Aorta (tissue), 5 donors: ENCODE measurements at regions not wholly inside any gene's neighbourhood (a gene's known extent, or its start where the extent isn't known, plus 50 kb on each side); places are given as distances from the start of the nearest gene placed in this dataset.
"Not testable (repeated sequence)": the region's sequence is repeated elsewhere in the genome, so short reads cannot be mapped to it uniquely, and the experiment has no call there.

Experiments used
- ATAC-seq: fragments of 200-7000 bp; cut with Tn5 transposase; one replicate; pipeline ENCODE4 v1.9.1; 2022; ENCODE audit warnings: moderate library complexity; ENCODE audit not compliant: low FRiP score
- DNase-seq, 2 donors: peaks; one replicate each; pipeline ENCODE4 v3.0.0-alpha.2; 2020
- H3K27ac ChIP-seq, 2 donors: one replicate each; pipeline ENCODE4 v1.5.1; 2013; ENCODE audit warnings: low read length in 2 of 2, mild to moderate bottlenecking in 2 of 2, moderate library complexity in 2 of 2, control low read depth in 1 of 2, inconsistent platforms in 1 of 2, low read depth in 1 of 2
- H3K27me3 ChIP-seq, 2 donors: one replicate each; pipeline ENCODE4 v1.6.1; 2013; ENCODE audit warnings: control low read depth in 1 of 2, low read length in 1 of 2, mild to moderate bottlenecking in 1 of 2, moderate library complexity in 1 of 2; ENCODE audit not compliant: insufficient read depth in 2 of 2, control insufficient read depth in 1 of 2
- H3K36me3 ChIP-seq, 2 donors: one replicate each; pipeline ENCODE4 v1.6.1; 2013; ENCODE audit warnings: control low read depth in 1 of 2, low read length in 1 of 2, mild to moderate bottlenecking in 1 of 2; ENCODE audit not compliant: insufficient read depth in 2 of 2, control insufficient read depth in 1 of 2
- H3K4me1 ChIP-seq, 2 donors: one replicate each; pipeline ENCODE4 v1.6.1; 2013; ENCODE audit warnings: low read length in 2 of 2, control low read depth in 1 of 2, mild to moderate bottlenecking in 1 of 2, moderate library complexity in 1 of 2; ENCODE audit not compliant: insufficient read depth in 2 of 2, control insufficient read depth in 1 of 2
- H3K4me3 ChIP-seq, 2 donors: one replicate each; pipeline ENCODE4 v1.5.1; 2013; ENCODE audit warnings: low read length in 2 of 2, control low read depth in 1 of 2, mild to moderate bottlenecking in 1 of 2
- H3K9me3 ChIP-seq: one replicate; pipeline ENCODE4 v1.6.1; 2013; ENCODE audit warnings: mild to moderate bottlenecking, low read length; ENCODE audit not compliant: control insufficient read depth
- WGBS, 2 donors: extraction: QIAGEN DNeasy Blood & Tissue Kit; methylation state at CpG; one replicate each; pipeline ENCODE4 v1.1.7; 2013; 5-methylcytosine and 5-hydroxymethylcytosine counted together
- intact Hi-C, 2 donors: fragments of 100-400 bp; cut with DNase I; formaldehyde crosslinking; loops; one replicate each; pipeline versions ENCODE4 v1.14.2 to v1.15.0; 2022
- donor health status: healthy with polysubstance abuse.
- donor health status: Bipolar disorder and iron deficiency.
- donor health status: DM: no; HTN: no; CAD: no.
- donor health status: DM: no; HTN: no; CAD: no.
- donor health status: DM: yes; HTN: yes; CAD: no.

GRCh38 chr5:85604378-85604777, 1013.4 kb upstream of the COX7C start:
- intact Hi-C loops: no loop called here
- ATAC-seq: no peak

DNA sequence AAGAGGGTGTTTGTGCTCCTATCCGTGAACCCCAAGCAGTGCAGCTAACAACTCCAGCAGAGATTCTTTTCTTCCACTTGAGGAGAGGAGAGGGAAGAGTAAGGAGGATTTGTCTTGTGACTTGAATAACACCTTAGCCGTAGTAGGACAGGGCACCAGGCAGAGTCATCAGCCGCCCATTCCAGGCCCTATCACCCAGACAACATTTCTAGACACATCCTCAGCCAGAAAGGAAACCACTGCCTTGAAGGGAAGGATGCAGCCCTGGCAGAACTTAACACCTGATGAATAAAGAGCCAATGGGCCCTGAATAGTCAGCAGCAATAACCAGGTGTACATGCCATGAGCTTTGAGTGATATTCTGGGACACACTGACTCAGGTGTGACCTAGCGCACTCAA, 1013.0 kb upstream of the COX7C start:
- intact Hi-C loops: no loop called here
- Histone ChIP-seq H3K4me3 (no peak overlapping the region), H3K9me3 (peaks cover 2% of the 10 kb centered on the region), H3K4me1 (no peaks in the 10 kb centered on the region), H3K27me3 (no peaks in the 10 kb centered on the region), H3K36me3 (no peaks in the 10 kb centered on the region), H3K27ac (no peak overlapping the region)
- no peak for DNase-seq
- WGBS, 2 donors: 87 to 88% methylated on average over 4 of the region's 4 CpGs
- ATAC-seq: no peak

More at GRCh38 chr5:85604378-85604777, 1013.4 kb upstream of the COX7C start:
- no peak overlapping the region for H3K4me3 ChIP-seq
- DNase-seq: no peak
- WGBS, 2 donors: 19 to 38% methylated on average over 1 of the region's 1 CpG
- no peaks in the 10 kb centered on the region for H3K4me1 ChIP-seq
- no peak overlapping the region for H3K27ac ChIP-seq
- H3K36me3 ChIP-seq: no peaks in the 10 kb centered on the region
- H3K27me3 ChIP-seq: no peaks in the 10 kb centered on the region
- H3K9me3 ChIP-seq: peaks cover 2% of the 10 kb centered on the region

DNA sequence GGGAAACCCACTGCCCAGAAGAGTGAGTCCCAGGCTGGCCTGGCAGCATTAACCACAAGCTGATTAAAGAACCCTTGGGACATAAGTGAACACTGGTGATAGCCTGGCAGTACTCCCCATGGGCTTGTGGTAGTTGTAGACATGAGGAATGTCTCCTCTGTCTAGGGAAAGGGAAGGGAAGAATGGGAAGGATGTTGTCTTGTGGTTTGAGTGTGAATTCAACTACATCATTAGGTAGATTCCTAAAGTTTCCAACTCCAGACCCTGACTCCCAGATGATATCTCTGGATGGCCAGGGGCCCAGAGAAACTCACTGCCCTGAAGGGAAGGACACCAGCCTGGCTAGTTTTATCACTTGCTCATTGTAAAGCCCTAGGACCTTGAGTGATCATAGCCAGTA, 1012.4 kb upstream of the COX7C start:
- ATAC-seq: no peak
- intact Hi-C loops: no loop called here

GRCh38 chr5:85614489-85614888, 1003.3 kb upstream of the COX7C start:
- intact Hi-C loops: no loop called here
- Histone ChIP-seq H3K9me3 (no peaks in the 10 kb centered on the region), H3K36me3 (no peaks in the 10 kb centered on the region), H3K27ac (no peak overlapping the region), H3K4me1 (no peaks in the 10 kb centered on the region), H3K27me3 (no peaks in the 10 kb centered on the region), H3K4me3 (no peak overlapping the region)
- DNase-seq (no peak), ATAC-seq (no peak)
- 73 to 81% methylated on average over 3 of the region's 3 CpGs for WGBS, 2 donors

More for the DNA sequence above, 1012.4 kb upstream of the COX7C start:
- Histone ChIP-seq H3K27me3 (no peaks in the 10 kb centered on the region), H3K4me3 (no peak overlapping the region), H3K36me3 (no peaks in the 10 kb centered on the region), H3K4me1 (no peaks in the 10 kb centered on the region), H3K27ac (no peak overlapping the region), H3K9me3 (peaks cover 2% of the 10 kb centered on the region)
- DNase-seq: no peak

GRCh38 chr5:85621668-85622067, 996.1 kb upstream of the COX7C start:
- DNase-seq: no peak
- Histone ChIP-seq H3K27ac (no peak overlapping the region), H3K36me3 (no peaks in the 10 kb centered on the region), H3K4me1 (no peaks in the 10 kb centered on the region), H3K4me3 (no peak overlapping the region), H3K27me3 (no peaks in the 10 kb centered on the region), H3K9me3 (no peaks in the 10 kb centered on the region)
- WGBS, 2 donors: 92 to 94% methylated on average over 2 of the region's 2 CpGs
- intact Hi-C loops: no loop called here
- ATAC-seq: no peak

- no peaks in the 10 kb centered on the region for H3K9me3 ChIP-seq
- intact Hi-C loops: no loop called here
- ATAC-seq: no peak
- DNase-seq: no peak
- H3K4me3 ChIP-seq: no peak overlapping the region
- H3K27ac ChIP-seq: no peak overlapping the region
- H3K36me3 ChIP-seq: no peaks in the 10 kb centered on the region
- no peaks in the 10 kb centered on the region for H3K4me1 ChIP-seq
- H3K27me3 ChIP-seq: no peaks in the 10 kb centered on the region
Observed at GRCh38 chr5:85628153-85628552, 989.6 kb upstream of the COX7C start.

DNA sequence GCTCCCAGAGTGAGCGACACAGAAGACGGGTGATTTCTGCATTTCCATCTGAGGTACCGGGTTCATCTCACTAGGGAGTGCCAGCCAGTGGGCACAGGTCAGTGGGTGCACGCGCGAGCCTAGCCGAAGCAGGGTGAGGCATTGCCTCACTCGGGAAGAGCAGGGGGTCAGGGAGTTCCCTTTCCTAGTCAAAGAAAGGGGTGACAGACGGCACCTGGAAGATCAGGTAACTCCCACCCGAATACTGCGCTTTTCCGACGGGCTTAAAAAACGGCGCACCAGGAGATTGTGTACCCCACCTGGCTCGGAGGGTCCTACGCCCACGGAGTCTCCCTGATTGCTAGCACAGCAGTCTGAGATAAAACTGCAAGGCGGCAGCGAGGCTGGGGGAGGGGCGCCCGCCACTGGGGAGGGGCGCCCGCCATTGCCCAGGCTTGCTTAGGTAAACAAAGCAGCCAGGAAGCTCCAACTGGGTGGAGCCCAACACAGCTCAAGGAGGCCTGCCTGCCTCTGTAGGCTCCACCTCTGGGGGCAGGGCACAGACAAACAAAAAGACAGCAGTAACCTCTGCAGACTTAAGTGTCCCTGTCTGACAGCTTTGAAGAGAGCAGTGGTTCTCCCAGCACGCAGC, 979.1 kb upstream of the COX7C start:
- H3K9me3 ChIP-seq, H3K4me3 ChIP-seq, DNase-seq, H3K27ac ChIP-seq, H3K36me3 ChIP-seq, H3K27me3 ChIP-seq, ATAC-seq, intact Hi-C loops, H3K4me1 ChIP-seq: not testable (repeated sequence)
- WGBS, 2 donors: 87 to 89% methylated on average over 18 to 20 of the region's 25 CpGs

GRCh38 chr5:85646036-85646435, 971.7 kb upstream of the COX7C start:
- no peaks in the 10 kb centered on the region for H3K36me3 ChIP-seq
- whole genome bisulfite sequencing, 2 donors: 77 to 85% methylated on average over 7 of the region's 7 CpGs
- no peaks in the 10 kb centered on the region for H3K4me1 ChIP-seq
- DNase-seq (no peak), ATAC-seq (no peak)
- no peak overlapping the region for H3K4me3 ChIP-seq
- no peak overlapping the region for H3K27ac ChIP-seq
- H3K27me3 ChIP-seq: no peaks in the 10 kb centered on the region
- intact Hi-C loops: no loop called here
- no peaks in the 10 kb centered on the region for H3K9me3 ChIP-seq

GRCh38 chr5:85646641-85647040, 971.1 kb upstream of the COX7C start:
- no peaks in the 10 kb centered on the region for H3K9me3 ChIP-seq
- H3K36me3 ChIP-seq: no peaks in the 10 kb centered on the region
- ATAC-seq: no peak
- no peaks in the 10 kb centered on the region for H3K27me3 ChIP-seq
- no peak overlapping the region for H3K4me3 ChIP-seq
- intact Hi-C loops: no loop called here
- no peaks in the 10 kb centered on the region for H3K4me1 ChIP-seq
- WGBS, 2 donors: 75 to 76% methylated on average over 2 of the region's 2 CpGs
- H3K27ac ChIP-seq: no peak overlapping the region
- no peak for DNase-seq
